Kidney (tissue), 13 donors: ENCODE measurements at regions not wholly inside any gene's neighbourhood (a gene's known extent, or its start where the extent isn't known, plus 50 kb on each side); places are given as distances from the start of the nearest gene placed in this dataset.

Experiments used
- DNase-seq, 5 donors: peaks; one replicate each; pipeline ENCODE4 v3.0.0-alpha.2; 2013 to 2020
- FAIRE-seq: peaks from 2 replicates; lab custom pipeline; 2012; peaks lifted over from hg19 to GRCh38; lab: Jason Lieb, UNC
- H3K27ac ChIP-seq, 2 donors: one replicate each; pipeline ENCODE4 v1.7.0; 2013; ENCODE audit warnings: low read depth in 2 of 2, low read length in 2 of 2, inconsistent platforms in 1 of 2
- H3K27me3 ChIP-seq: one replicate; pipeline ENCODE4 v1.7.1; 2013; ENCODE audit warnings: low read length, inconsistent platforms; ENCODE audit not compliant: control insufficient read depth, insufficient read depth
- H3K36me3 ChIP-seq, 3 donors: one replicate each; pipeline versions ENCODE4 v1.7.0 to v1.7.1; 2013; ENCODE audit warnings: low read length in 3 of 3, control low read depth in 1 of 3, inconsistent platforms in 1 of 3; ENCODE audit not compliant: insufficient read depth in 3 of 3, control insufficient read depth in 2 of 3
- H3K4me1 ChIP-seq, 3 donors: one replicate each; pipeline versions ENCODE4 v1.7.0 to v1.7.1; 2013; ENCODE audit warnings: low read length in 3 of 3, inconsistent platforms in 1 of 3, low read depth in 1 of 3; ENCODE audit not compliant: control insufficient read depth in 2 of 3, insufficient read depth in 2 of 3
- H3K4me3 ChIP-seq, 3 donors: one replicate each; pipeline versions ENCODE4 v1.7.0 to v1.8.1; 2013; ENCODE audit warnings: low read length in 3 of 3, control low read depth in 1 of 3, inconsistent platforms in 1 of 3
- H3K9ac ChIP-seq, 3 donors: one replicate each; pipeline versions ENCODE4 v1.7.0 to v1.7.1; 2013; ENCODE audit warnings: low read length in 3 of 3, control low read depth in 1 of 3, inconsistent platforms in 1 of 3
- H3K9me3 ChIP-seq, 3 donors: one replicate each; pipeline versions ENCODE4 v1.7.0 to v1.7.1; 2013; ENCODE audit warnings: low read length in 3 of 3, control low read depth in 1 of 3, inconsistent platforms in 1 of 3; ENCODE audit not compliant: control insufficient read depth in 2 of 3, insufficient read depth in 1 of 3
- intact Hi-C: fragments of 100-400 bp; cut with DNase I; formaldehyde crosslinking; loops from one replicate; pipeline ENCODE4 v1.11.1; 2022
- TF ChIP-seq, protein P1 (sequence below): IDR thresholded peaks from 3 replicates; pipeline ENCODE4 v1.5.1; 2012; ENCODE audit warnings: mild to moderate bottlenecking, moderate library complexity, borderline replicate concordance; ENCODE audit not compliant: insufficient read depth; ENCODE audit errors: extremely low read depth
- donor health status: control.
- donor health status: control.
- donor health status: control.
- donor health status: control.
- donor health status: control.
- donor health status: DM: yes; HTN: yes; CAD: no.
- donor health status: Normal renal cell carcinoma (clear cell type).

DNA sequence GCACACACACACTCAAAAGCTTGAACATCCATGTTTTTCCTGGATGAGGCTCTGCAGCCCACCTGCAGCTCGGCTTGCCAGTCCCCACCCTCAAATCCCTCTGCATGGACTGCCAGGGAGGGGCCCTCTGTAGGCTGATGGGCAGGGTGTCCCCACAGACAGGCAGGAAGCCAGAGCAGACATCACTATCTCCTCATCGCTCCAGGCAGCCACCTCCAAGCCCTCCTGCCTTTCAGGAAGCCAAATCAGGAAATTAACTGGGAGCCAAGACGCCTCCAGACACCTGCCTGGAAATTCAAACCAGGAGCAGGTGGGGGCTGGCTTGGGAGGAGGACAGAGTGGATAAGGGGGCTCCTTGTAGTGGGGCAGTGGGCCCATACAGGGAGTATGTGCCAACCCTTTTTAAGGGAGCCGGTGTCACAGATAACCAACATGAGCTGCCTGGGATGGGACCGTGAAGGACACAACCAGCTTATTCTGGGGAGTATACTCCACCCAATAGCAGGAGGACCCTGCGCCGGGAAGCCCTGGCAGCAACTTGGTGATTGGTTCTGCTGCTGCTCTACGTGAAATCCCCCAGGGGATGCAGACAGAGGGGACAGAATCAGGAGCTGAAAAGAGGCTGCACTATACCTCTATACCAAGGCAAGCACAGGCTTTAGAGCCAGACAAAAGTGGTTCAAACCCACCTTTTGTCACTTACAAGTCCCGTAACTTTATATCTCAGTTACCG, 139.1 kb downstream of the CCT6B start:
- no peaks in the 10 kb centered on the region for H3K27me3 ChIP-seq
- H3K4me1 ChIP-seq = no peaks in the 10 kb centered on the region
- H3K9me3 ChIP-seq = no peaks in the 10 kb centered on the region
- H3K4me3 ChIP-seq = no peak overlapping the region
- TF ChIP-seq, protein P1, sequence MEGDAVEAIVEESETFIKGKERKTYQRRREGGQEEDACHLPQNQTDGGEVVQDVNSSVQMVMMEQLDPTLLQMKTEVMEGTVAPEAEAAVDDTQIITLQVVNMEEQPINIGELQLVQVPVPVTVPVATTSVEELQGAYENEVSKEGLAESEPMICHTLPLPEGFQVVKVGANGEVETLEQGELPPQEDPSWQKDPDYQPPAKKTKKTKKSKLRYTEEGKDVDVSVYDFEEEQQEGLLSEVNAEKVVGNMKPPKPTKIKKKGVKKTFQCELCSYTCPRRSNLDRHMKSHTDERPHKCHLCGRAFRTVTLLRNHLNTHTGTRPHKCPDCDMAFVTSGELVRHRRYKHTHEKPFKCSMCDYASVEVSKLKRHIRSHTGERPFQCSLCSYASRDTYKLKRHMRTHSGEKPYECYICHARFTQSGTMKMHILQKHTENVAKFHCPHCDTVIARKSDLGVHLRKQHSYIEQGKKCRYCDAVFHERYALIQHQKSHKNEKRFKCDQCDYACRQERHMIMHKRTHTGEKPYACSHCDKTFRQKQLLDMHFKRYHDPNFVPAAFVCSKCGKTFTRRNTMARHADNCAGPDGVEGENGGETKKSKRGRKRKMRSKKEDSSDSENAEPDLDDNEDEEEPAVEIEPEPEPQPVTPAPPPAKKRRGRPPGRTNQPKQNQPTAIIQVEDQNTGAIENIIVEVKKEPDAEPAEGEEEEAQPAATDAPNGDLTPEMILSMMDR = no peak
- intact Hi-C loops = no loop called here
- DNase-seq (no peak), FAIRE-seq (no peak)
- H3K9ac ChIP-seq = no peak overlapping the region
- H3K27ac ChIP-seq = no peak overlapping the region
- H3K36me3 ChIP-seq = no peaks in the 10 kb centered on the region

DNA sequence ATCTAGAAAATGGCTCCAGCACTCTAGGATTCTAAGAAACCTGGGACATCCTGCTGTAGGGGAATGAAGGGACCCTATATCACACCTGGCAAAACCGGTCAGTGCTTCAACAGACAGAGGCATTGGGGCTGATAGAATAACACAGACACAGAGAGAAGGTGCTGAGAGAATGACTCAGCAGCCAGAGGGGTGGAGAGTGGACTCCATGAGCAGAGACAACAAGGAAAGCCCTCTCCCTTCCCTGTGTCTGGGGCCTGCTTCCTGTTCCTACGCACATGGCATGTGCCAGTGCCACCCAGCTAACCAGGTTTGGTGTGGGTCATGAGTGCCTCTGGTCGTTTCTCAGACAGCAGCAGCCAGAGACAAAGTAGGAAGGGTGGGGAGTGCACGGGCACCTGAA, 140.3 kb downstream of the CCT6B start:
- no peak overlapping the region for H3K27ac ChIP-seq
- no peaks in the 10 kb centered on the region for H3K36me3 ChIP-seq
- no peaks in the 10 kb centered on the region for H3K4me1 ChIP-seq
- no peak overlapping the region for H3K4me3 ChIP-seq
- no peaks in the 10 kb centered on the region for H3K9me3 ChIP-seq
- no peak for DNase-seq
- FAIRE-seq = no peak
- no peak overlapping the region for H3K9ac ChIP-seq
- intact Hi-C loops = no loop called here
- TF ChIP-seq, protein P1 = no peak
- H3K27me3 ChIP-seq = no peaks in the 10 kb centered on the region

DNA sequence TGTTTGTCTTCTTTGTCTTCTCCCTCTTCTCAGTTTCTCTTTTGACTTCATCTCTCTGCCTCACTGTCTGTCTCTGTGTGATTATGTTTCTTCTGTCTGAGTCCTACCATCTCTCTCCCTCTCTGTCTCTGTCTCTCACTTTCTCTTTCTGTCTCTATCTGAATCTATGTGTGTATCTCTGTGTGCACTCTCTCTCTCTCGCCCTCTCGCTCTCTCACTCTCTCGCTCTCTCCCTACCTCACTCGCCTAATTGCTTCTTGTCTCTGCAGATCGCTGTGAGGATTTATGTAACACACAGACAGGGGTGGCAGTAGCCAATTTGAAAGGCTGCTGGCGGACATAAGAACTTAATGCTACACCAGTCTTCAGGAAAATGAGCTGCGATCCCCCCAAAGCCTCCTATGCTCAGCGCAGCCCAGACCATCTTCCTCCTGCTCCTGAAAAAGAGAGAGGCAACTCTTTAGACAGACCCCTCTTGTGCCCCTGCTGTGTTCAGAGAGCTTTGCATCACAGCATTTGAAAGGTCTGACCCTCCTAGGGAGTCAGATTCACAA, 140.9 kb downstream of the CCT6B start:
- Histone ChIP-seq H3K9me3 (no peaks in the 10 kb centered on the region), H3K9ac (no peak overlapping the region), H3K4me3 (no peak overlapping the region), H3K36me3 (no peaks in the 10 kb centered on the region), H3K27me3 (no peaks in the 10 kb centered on the region), H3K27ac (no peak overlapping the region), H3K4me1 (no peaks in the 10 kb centered on the region)
- TF ChIP-seq, protein P1 = no peak
- FAIRE-seq (no peak), DNase-seq (peak in 3 of 5 donors; percentile 10 to 16 (median 13))
- intact Hi-C loops = no loop called here
